ENCODE measurements at regions not wholly inside any gene's neighbourhood (a gene's known extent, or its start where the extent isn't known, plus 50 kb on each side); places are given as distances from the start of the nearest gene placed in this dataset.

DNA sequence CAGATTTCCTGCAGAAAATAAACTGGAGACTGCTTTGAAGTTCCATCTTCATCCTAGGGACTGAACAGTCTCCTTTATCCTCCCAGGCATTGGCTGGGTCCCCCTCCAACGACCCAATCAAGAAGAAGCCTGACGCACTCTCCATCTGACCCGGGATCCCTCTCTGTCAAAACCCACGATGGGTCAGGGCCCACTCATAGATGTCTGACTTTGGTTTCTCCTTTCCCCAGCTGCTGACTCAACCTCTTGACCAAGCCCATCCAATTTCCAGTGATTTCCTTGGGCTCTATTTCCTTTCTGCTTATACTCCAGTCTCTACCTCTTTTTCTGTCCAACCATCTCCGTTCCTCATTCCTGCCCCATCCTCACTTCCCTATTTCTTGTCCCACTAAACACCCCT is 189.7 kb downstream of the MIAT start:
- DNase-seq (ENCODE audit: low read depth) = no peak

DNA sequence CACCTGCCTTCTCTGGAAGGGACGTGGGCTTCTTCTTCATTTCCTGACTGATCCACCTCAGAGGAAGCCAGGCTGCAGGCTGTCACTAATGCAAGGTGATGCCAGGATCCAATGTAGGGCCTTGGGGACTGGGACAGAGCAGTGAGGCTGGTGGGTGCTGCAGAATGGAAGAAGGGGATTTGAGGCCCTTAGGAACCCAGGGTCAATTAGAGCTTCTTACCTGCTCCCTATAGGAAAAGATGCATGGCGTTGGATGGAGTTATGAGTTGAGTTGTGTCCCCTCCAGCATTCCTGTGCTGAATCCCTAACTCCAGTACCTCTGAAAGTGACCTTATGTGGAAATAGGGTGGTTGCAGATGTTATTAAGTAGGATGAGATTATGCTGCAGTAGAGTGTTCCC is 190.4 kb downstream of the MIAT start:
- no peak for DNase-seq (ENCODE audit: low read depth)

DNA sequence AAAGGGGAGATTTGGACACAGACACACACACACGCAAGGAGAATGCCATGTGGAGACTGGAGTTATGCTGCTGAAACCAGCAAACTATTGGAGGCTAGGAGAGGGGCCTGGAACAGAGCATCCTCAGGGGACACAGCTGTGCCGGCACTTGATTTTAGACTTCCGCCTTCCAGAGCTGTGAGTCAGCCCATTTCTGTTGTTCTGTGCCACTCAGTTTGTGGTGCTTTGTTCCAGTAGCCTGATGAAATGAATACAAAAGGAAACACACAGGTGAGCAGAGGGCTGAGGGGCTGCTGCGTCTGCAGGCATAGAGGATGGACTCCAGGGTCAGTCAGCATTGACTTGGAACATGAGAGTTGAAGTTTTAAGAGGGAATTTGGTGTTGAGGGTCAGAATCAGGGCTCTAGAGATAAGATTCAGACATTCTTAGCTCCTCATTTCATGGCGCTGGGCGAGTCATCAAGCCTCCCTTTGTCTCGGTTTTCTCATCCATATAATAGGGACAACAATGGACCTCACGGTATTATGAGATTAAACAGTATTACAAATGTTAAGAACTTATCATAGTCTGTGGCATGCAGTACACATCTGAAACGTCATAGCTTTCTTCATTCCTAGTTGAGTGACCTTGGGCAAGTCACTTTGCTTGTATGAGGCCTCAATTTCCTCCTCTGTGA is 191.0 kb downstream of the MIAT start:
- DNase-seq (ENCODE audit: low read depth) = no peak

DNA sequence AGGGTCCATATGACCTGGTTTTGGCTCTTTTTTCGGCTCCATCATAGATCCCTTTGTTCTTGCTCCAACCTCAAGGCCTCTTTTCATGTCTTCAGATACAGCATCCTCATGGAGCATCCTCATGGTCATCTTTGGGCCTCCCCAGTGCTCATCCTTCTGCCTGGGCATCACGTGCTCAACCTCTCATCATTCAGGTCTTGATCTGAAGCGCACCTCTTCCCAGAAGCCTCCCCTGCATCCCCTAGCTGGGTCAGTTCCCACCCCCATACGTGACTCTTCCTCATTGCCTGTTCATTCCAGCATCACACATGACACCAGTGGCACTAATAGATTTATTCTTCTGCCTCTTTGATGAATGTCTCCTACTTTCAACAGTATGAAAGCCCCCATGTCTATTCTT is 192.2 kb downstream of the MIAT start:
- no peak for DNase-seq (ENCODE audit: low read depth)

DNA sequence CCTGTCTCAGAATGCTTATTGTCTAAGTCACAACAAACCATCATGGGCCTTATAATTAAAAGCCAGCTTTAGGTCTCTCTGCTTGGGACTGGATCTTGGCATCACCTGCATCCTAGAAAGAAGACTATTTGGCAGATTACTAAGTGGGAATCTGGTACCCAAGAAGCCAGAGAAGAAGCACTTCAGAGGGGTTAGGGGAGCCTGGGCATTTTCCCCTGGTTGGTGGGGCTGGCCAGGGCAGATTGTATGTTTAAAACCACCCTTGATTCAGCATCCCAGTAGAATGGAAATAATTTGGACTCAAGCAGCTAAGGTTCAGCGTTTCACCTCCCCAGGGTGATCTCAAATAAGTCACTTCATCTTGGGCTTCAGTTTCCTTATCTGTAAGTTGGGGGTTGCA is 193.7 kb downstream of the MIAT start:
- no peak for DNase-seq (ENCODE audit: low read depth)

DNA sequence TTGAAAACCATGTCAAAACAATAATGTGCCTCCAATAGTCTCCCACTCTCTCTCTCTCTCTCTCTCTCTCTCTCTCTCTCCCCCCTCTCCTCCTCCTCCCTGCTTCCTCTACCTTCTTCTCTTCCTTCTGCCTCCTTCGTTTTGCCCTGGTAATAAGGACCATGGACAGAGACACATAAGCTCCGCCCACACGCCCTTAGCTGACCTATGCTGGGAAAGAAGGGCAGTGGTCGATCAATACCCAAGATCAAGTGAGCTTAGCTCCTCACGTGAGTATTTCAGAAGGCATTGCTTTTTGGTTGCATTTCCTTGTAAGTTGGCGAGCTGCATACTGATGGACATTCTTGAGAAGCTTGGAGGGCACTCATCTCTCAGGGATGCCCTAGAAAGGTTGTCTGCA is 194.8 kb downstream of the MIAT start:
- no peak for DNase-seq (ENCODE audit: low read depth)

DNA sequence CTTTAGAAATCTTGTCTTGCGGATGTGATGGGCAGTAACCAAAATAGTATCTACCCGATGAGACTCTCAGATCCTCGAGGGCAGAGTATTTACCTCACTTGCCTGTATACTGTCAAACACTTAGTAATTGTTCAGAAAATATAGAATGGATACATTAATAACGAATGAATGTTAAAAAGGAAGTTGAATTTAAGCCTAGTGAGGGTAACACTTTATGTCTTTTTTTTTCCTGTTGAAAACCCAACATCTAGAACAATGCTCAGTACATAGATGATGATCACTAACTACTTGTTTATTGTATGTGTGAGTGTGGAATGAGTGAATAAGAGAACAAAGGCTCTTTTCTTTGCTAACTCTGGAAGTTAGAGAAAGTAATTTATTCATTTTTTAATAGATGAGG is 195.7 kb downstream of the MIAT start:
- no peak for DNase-seq (ENCODE audit: low read depth)

DNA sequence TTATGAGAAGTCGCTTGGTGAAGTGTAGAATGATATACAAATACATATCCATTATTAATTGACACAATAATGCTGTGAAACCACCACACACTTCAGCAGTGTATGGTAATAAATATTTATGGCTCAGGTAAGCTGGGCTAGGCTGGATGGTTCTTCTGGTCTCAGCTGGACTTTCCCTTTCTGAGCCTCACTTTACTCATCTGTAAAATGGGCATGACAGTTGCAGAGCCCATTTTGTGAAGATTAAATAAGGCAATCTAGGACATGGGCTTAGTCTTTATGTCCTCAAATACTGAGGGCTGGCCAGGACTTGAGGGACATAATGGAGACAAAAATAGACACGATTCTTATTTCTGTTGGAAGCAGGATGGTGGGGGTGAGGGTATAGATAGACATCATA is 196.1 kb downstream of the MIAT start:
- no peak for DNase-seq (ENCODE audit: low read depth)

DNA sequence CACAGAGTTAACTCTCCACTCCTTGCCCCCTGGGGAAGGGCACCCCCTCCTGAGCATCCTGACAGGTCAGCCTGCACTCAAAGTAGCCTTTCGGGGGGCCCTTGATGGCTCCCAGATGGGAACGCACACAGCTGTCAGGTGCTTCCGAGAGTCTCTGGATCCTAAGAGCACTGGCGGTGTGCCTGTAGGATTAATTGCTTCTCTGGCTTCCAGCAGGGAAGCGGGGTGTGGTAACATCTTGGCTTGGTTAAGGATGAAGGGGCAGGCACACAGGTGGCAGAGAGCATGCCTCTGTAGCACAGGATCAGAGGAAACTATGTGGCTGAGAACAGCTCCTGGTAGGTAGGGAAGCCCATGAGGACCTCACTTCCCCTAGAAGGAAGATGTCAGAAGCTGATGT is 199.8 kb downstream of the MIAT start:
- DNase-seq (ENCODE audit: low read depth) = no peak

DNA sequence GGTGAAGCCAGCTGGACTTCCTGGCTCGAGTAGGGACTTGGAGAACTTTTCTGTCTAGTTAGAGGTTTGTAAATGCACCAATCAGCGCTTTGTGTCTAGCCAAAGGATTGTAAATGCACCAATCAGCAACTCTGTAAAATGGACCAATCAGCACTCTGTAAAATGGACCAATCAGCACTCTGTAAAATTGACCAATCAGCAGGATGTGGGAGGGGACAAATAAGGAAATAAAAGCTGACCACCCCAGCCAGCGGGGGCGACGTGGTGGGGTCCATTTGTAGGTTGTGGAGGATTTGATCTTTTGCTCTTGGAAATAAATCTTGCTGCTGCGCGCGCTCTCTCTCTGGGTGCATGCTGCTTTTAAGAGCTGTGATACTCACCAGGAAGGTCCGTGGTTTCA is 202.9 kb downstream of the MIAT start:
- DNase-seq (ENCODE audit: low read depth) = no peak

DNA sequence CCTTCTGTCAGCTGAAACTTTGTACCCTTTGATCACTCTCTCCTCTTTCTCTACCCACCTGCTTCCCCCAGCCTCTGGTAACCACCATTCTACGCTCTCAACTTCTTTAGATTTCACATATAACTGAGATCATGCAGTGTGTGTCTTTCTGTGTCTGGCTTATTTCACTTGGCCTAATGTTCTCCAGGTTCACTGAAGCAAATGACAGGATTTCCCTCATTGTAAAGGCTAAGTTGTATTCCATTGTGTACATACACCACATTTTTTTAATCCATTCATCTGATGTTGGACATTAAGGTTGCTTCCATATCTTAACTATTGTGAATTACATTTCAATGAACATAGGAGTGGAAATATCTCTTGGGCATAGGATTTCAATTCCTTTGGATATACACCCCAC is 207.6 kb downstream of the MIAT start:
- DNase-seq (ENCODE audit: low read depth) = no peak

DNA sequence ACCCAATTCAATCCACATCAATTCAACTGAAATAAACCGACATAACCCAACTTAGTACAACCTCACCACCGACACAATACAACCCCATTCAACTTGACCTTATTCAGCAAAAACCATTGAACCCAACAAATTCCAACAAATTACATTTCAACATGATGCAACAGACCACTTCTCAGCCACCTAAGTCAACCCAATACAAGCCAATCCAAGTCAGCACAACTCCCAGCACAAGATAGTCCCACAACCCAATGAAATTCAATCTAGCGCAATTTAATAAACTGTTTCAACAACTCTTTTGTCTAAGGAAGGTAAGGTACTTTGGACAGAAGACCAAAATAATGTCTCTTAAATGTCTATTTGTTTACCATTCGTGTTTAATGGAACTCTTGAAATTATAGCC is 226.0 kb downstream of the MIAT start:
- DNase-seq (ENCODE audit: low read depth) = no peak

DNA sequence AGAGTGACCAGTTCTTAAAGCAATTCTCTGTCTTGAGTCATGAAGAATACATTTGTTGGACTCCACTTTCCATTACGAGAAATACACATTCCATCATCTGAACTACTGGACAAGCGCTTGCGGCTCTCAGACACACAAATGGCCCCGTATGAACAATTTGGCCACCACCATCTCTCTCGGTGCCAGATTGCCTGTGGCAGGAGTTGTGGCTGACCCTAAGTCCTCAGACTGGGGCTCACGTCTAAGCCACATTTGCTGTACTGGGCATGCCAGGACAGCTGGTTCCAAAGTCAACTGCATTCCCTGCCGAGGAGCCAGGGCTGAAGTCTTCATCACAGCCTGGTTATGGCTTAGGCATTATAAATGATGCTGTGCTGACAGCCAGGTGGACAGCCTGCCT is 227.5 kb downstream of the MIAT start:
- DNase-seq (ENCODE audit: low read depth) = no peak

DNA sequence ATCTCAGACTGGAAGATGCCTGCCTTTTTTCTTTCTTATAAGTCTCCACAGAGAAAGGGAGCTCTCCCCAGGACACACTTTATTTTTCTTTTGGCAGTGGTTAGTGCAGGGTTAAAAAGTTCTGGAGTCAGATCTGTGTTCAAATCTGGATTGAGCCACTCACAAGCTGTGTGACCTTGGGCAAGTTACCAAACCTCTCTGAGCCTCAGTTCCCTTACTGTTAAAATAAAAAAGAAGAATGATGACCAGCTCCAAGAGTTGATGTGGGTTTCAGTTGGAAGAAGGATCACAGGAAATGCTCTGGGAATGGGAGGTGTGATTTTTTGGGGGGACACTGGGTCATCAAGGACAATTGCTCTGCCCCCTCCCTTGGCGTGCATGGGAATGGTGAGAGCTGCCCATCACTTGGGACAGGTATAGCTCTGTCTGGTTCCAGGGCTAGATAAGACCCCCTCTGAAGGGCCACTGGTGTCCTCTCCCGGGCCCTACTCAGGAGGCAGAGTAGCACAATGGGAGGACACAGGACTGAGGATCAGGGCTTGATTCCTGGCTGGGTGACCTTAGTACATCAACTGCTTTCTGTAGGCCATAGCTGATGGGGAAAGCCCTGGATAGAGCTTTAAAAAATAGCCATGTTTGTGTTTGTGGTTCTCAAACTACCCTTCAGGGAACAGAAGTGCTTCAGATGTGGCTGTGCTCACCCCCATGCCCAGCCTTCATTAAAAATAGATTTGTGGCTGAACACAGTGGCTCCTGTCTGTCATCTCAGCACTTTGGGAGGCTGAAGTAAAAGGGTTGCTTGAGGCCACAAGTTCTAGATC is 228.3 kb downstream of the MIAT start:
- no peak for DNase-seq (ENCODE audit: low read depth)

DNA sequence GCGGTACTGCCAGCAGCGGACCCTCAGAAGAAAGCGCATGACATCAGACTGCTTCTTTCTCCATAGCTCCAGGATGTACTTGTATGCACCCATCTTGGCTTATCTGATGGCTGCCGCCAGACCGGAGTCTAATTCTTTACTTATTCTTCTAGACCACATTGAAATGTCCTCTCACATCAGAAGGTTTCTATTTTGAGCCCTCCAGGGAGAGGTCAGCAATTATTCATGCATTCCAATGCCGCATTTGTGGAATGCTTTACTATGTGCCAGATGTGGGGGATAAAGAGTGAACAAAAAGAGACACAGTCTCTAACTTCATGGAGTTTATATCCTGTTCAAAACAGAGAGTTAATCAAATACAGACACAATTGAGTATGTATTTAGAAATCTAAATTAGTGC is 230.1 kb downstream of the MIAT start:
- DNase-seq (ENCODE audit: low read depth) = no peak

DNA sequence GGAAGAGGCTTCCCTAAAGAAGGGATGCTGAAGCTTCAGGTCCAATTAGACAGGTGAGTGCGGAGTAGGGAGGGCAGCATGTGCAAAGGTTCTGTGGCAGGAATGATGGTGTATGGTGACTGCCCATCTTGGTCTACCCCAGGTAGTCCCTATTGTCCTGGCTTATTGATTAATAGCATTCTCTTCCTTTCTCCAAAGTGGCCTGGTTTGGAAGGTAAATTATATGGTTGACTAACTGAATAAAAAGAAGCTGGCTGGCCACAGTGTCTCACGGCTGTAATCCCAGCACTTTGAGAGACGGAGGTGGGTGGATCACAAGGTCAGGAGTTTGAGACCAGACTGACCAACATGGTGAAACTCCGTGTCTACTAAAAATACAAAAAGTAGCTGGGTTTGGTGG is 230.5 kb downstream of the MIAT start:
- DNase-seq (ENCODE audit: low read depth) = no peak

DNA sequence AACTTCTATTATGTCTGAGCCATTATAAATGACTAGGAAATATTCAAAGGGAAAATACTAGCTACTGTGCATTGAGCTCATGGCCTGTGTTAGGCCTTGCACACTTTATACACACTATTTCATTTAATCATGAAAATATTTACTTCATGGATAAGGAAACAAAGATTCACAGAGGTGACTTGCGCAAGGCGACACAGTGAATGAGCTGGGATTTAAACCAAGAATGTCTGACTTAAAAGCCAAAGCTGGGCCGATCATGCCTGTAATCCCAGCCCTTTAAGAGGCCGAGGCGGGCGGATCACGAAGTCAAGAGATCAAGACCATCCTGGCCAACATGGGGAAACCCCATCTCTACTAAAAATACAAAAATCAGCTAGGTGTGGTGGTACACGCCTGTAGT is 231.5 kb downstream of the MIAT start:
- no peak for DNase-seq (ENCODE audit: low read depth)

DNA sequence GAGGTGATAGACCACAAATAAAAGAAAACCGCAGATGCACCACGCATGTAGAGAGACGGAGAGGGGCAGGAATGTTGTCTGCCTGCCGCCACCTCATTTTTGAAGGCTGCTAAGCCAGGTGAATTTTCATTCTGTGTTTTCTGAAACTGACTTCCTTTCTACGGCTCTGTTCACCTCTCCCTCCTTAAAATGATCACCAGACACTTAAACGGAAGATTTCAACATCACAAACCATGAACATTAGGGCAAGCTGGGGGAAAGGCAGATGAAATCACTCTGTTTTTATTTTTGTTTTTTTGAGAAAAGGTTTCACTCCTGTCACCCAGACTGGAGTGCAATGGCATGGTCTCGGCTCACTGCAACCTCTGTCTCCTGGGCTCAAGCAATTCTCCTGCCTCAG is 232.4 kb downstream of the MIAT start:
- no peak for DNase-seq (ENCODE audit: low read depth)

DNA sequence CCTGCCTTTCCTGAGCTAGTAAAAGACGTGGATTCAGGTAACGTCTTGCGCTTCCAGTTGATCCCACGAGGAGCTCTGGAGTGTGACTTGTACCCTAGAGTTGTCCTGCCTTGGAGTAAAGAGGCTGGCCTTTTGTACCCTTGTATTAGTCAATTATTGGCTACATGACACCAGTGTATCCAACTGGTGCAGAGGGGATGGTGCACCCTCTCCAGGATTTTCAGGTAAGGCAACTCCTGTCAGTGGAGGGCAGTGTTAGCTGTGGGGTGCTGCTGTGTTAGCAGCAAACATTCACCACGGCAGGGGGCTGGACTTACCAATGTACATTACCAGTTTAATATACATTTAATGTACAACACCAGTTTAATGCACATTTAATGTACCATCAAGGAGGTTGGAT is 233.5 kb downstream of the MIAT start:
- DNase-seq (ENCODE audit: low read depth) = no peak

DNA sequence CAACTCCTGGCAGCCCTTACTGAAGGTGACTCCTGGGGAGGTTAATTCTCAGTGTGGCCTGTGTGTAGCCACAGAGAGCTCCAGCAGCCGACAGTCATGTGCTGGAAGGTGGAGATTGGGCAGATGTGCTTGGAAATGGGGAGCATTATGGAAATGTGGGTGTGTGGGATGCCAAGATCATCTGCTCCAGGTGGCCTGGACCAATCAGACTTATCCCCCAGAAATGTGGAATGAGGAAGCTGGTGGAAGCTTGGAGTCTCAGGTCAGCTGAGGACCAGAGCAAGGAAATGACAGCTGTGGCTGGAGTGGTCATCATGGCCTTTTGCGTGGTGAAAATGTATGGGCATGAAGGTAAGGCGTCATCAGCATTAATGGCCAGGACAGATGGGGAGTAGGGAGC is 234.0 kb downstream of the MIAT start:
- DNase-seq (ENCODE audit: low read depth) = no peak

DNA sequence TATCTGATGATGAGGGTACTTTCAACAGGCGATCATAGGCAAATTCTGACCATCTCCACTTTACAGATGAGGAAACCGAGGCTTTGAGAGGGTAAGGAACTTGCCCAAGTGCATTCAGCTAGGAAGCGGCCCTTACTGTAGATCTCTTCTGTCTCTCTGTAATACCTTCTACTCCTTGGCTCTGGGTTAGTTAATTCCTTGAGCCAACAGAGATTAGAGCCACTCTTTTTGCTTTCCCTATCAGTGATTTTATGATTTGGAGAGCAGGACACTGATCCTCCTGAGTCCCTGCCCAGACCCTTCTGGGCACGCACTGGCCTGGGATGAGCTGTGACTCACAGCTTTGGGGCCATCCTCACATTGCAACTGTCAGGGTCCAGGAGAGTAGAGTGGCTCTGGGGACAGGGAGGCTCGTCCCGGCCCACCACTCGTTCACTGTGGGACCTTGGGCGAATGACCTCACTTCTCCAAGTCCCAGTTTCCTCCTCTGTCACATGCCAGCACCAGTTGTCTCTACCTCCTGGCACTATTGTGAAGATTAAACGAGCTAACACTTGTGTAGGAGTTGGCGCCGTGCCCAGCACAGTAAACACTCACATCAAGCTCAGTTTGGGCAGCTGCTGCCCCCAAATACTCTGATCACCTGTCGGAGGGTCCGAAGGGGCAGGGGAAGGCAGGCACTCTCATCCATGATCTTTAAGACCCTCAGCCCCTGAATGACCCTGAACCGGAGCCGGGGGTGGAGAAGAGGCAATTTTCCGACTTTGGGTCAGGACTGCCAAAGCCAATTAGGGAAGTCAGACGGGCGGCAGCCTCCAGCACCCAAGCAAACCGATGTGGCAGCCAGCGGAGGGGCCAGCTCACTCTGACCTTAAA is 235.0 kb downstream of the MIAT start:
- no peak for DNase-seq (ENCODE audit: low read depth)

DNA sequence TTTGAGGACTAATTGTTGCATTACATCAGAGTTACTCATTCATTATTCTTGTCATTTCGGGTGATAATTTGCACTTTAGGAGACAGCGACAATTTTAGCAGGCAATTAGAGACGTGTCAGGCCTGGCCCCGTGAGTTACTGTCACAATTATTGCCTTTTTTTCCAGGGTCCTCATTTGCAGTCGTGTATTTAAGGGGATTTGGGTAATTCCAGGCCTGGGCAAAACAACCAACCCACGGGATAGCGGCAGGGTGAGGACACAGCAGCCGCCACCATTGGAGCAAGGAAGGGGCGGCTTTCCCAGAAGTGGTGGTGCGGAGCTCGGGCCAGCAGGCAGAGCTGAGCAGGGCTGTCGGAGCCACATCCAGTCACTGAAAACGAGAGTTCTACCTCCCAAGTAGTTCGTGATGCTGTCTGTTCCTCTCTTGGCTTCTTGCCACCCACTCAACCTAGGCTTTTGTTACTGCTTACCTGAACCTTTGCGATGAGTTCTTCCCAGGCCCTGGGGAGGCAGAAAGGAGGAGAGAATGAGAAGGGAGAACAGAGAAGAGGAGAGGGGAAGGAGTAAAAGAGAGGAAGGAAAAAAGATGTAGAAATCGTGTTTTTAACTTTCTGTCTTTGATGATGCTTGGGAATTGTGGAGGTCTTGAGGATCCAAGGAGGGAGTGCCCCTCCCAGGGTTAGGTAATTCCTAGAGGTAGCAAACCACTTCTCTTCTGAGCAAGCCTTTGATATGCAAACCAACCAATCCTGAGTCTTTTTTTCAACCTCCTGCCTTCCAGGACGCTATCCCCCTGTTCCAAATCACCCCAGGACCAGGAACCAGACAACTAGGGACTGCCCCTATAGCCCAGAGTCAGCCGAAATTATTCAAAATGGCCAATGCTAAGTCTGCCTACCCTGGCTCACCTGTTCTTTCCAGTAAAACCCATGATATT is 236.1 kb downstream of the MIAT start:
- DNase-seq (ENCODE audit: low read depth) = no peak

Measured in T follicular helper cell (primary cell).